ENCODE measurements at regions not wholly inside any gene's neighbourhood (a gene's known extent, or its start where the extent isn't known, plus 50 kb on each side); places are given as distances from the start of the nearest gene placed in this dataset.

GRCh38 chr13:90055121-90055520 is 1292.4 kb upstream of the MIR17HG start:
- ATAC-seq (ENCODE audit: low read depth) (no peak), DNase-seq (no peak)
- in situ Hi-C loops (cut with MboI; ENCODE audit: low sequenced_read_pairs) (no loop called here), intact Hi-C loops (cut with micrococcal nuclease) (no loop called here), dilution Hi-C loops (cut with HindIII; ENCODE audit: low sequenced_read_pairs, unreplicated experiment) (no loop called here)
- no peaks in the 10 kb centered on the region for H3K36me3 ChIP-seq (ENCODE audit: control insufficient read depth, insufficient read depth, low read length)
- no peak overlapping the region for H2BK20ac ChIP-seq (ENCODE audit: low read depth, low read length)
- no peak overlapping the region for H3K27ac ChIP-seq (ENCODE audit: insufficient read depth, low read length)
- H2BK15ac ChIP-seq (ENCODE audit: low read depth, low read length) = no peak overlapping the region
- no peak overlapping the region for H4K5ac ChIP-seq (ENCODE audit: low read depth, low read length)
- POLR2A ChIA-PET (ENCODE audit: unreplicated experiment) = no interaction called here
- H3K9me3 ChIP-seq (ENCODE audit: control insufficient read depth, insufficient read depth, low read length) = no peaks in the 10 kb centered on the region; the same call in 1 of the 2 replicates
- no peak overlapping the region for H3K4ac ChIP-seq (ENCODE audit: low read depth, low read length)
- no peak overlapping the region for H3K14ac ChIP-seq (replicated peaks; ENCODE audit: low read depth, low read length)
- no peaks in the 10 kb centered on the region for H4K20me1 ChIP-seq (ENCODE audit: insufficient read depth, low read length)
- no peak overlapping the region for H3K23ac ChIP-seq (ENCODE audit: low read depth, low read length)
- no peak overlapping the region for H3K4me3 ChIP-seq (ENCODE audit: insufficient read depth, low read depth, low read length)
- 38% methylated on average over 2 of the region's 3 CpGs; no CpG with 5 or more reads in 1 of the 2 experiments for WGBS, 2 experiments (ENCODE audit: extremely low coverage in 2 of 2, insufficient read length in 1 of 2)
- no peak overlapping the region for H2BK5ac ChIP-seq (ENCODE audit: low read depth, low read length, poor library complexity, severe bottlenecking)
- no peaks in the 10 kb centered on the region for H3K4me1 ChIP-seq (ENCODE audit: control insufficient read depth, insufficient read depth, low read length)
- no peaks in the 10 kb centered on the region for H3K9me1 ChIP-seq (ENCODE audit: insufficient read depth, low read length)
- BruUV-seq (replicated peaks) = no TSS peak
- no peak overlapping the region for H2BK120ac ChIP-seq (ENCODE audit: low read depth, low read length)
- no peaks in the 10 kb centered on the region for H3K79me1 ChIP-seq (ENCODE audit: low read depth in 1 of 2, low read length in 2 of 2)
- H4K8ac ChIP-seq (ENCODE audit: low read depth in 2 of 2, low read length in 2 of 2) = no peak overlapping the region
- CTCF ChIA-PET = no interaction called here
- H2AK5ac ChIP-seq (ENCODE audit: low read depth, low read length) = no peak overlapping the region
- H2AFZ ChIP-seq (replicated peaks; ENCODE audit: low read length, poor library complexity) = no peak overlapping the region
- H3K18ac ChIP-seq (ENCODE audit: low read depth, low read length) = no peak overlapping the region
- no peak overlapping the region for H4K91ac ChIP-seq (ENCODE audit: insufficient read depth, low read depth, low read length)
- H3K9ac ChIP-seq (ENCODE audit: low read depth, low read length) = no peak overlapping the region
- H3K56ac ChIP-seq (ENCODE audit: extremely low read depth, insufficient read depth, low read length) = no peak overlapping the region
- no peaks in the 10 kb centered on the region for H3K27me3 ChIP-seq (ENCODE audit: control insufficient read depth, insufficient read depth, low read length)
- TF ChIP-seq RAD21 (IDR thresholded peaks at IDR 0.05; ENCODE audit: low read length) (no peak), MAZ (IDR thresholded peaks at IDR 0.05; ENCODE audit: borderline replicate concordance, low read depth, low read length) (no peak), NFE2L2 (IDR thresholded peaks at IDR 0.05; ENCODE audit: low read depth, low read length) (no peak), FOS (IDR thresholded peaks at IDR 0.05; ENCODE audit: low read depth, low read length) (no peak), RCOR1 (IDR thresholded peaks at IDR 0.05; ENCODE audit: insufficient replicate concordance, low read length) (no peak), MAFK (IDR thresholded peaks at IDR 0.05; ENCODE audit: low read depth, low read length) (no peak), MXI1 (IDR thresholded peaks at IDR 0.05; ENCODE audit: borderline replicate concordance, low read depth, low read length) (no peak), CTCF (conservative IDR thresholded peaks at IDR 0.05; ENCODE audit: low read depth, low read length) (no peak), POLR2A (IDR thresholded peaks at IDR 0.05; ENCODE audit: low read depth, low read length) (no peak), CHD1 (IDR thresholded peaks at IDR 0.05; ENCODE audit: low read depth, low read length) (no peak), CEBPB (IDR thresholded peaks at IDR 0.05; ENCODE audit: low read depth, low read length) (no peak), RFX5 (IDR thresholded peaks at IDR 0.05; ENCODE audit: low read depth, low read length) (no peak), ELK1 (IDR thresholded peaks at IDR 0.05; ENCODE audit: borderline replicate concordance, low read depth, low read length) (no peak)
- no peak overlapping the region for H2AK9ac ChIP-seq (replicated peaks; ENCODE audit: low read depth, low read length, poor library complexity)
- no peak overlapping the region for H3K4me2 ChIP-seq (ENCODE audit: low read depth, low read length)

All from IMR-90 (cell line).